ENCODE measurements at regions not wholly inside any gene's neighbourhood (a gene's known extent, or its start where the extent isn't known, plus 50 kb on each side); places are given as distances from the start of the nearest gene placed in this dataset.

- TF ChIP-seq MYC (IDR thresholded peaks at IDR 0.05; ENCODE audit: low read depth, low read length) = no peak
- TF ChIP-seq CTCF (IDR thresholded peaks at IDR 0.05; ENCODE audit: low read depth, low read length) = no peak
- no peak for TF ChIP-seq POLR2A (IDR thresholded peaks at IDR 0.05; ENCODE audit: extremely low read depth, insufficient read length)
- TF ChIP-seq MAX (IDR thresholded peaks at IDR 0.05; ENCODE audit: low read depth, low read length) = no peak
Measured at GRCh38 chr7:16144361-16144760, 277.0 kb downstream of the CRPPA start.

All from NB4 (cell line).